Body of pancreas (tissue), 4 donors: ENCODE measurements at regions not wholly inside any gene's neighbourhood (a gene's known extent, or its start where the extent isn't known, plus 50 kb on each side); places are given as distances from the start of the nearest gene placed in this dataset.

Source experiments
- CTCF ChIP-seq, 7 experiments: fragments of 450-650 bp in 4 of 7; fragments of 200-600 bp in 3 of 7; sonication (generic) in 3 of 7; IDR thresholded peaks; one replicate each; pipeline ENCODE4 v1.5.1; 2016 to 2019; ENCODE audit warnings: antibody characterized with exemption in 7 of 7
- POLR2A ChIP-seq, 3 donors: fragments of 450-650 bp; IDR thresholded peaks; one replicate each; pipeline ENCODE4 v1.6.1; 2016; ENCODE audit warnings: antibody characterized with exemption in 3 of 3, mild to moderate bottlenecking in 2 of 3

GRCh38 chr12:11969437-11970154 is 101.1 kb upstream of the BCL2L14 start:
- TF ChIP-seq CTCF (IDR thresholded peaks at IDR 0.05) = no peak
- TF ChIP-seq POLR2A (IDR thresholded peaks at IDR 0.05) = no peak
